ENCODE measurements at regions not wholly inside any gene's neighbourhood (a gene's known extent, or its start where the extent isn't known, plus 50 kb on each side); places are given as distances from the start of the nearest gene placed in this dataset.

GRCh38 chr10:128365156-128365725, 239.0 kb upstream of the MKI67 start:
- Histone ChIP-seq H3K4me2 (ENCODE audit: insufficient read depth, low read length) (no peak overlapping the region), H3K9ac (replicated peaks; ENCODE audit: extremely low read depth, insufficient read depth, low read length) (no peak overlapping the region), H3K79me2 (ENCODE audit: control insufficient read depth, insufficient read depth, low read length) (no peaks in the 10 kb centered on the region), H3K9me3 (replicated peaks; ENCODE audit: control insufficient read depth, insufficient read depth, low read length) (no peaks in the 10 kb centered on the region), H3K27me3 (ENCODE audit: control insufficient read depth in 2 of 2, insufficient read depth in 2 of 2, low read length in 2 of 2) (no peaks in the 10 kb centered on the region), H2AFZ (ENCODE audit: low read depth, low read length) (no peak overlapping the region), H3K36me3 (ENCODE audit: control insufficient read depth in 2 of 2, extremely low read depth in 1 of 2, insufficient read depth in 2 of 2, low read length in 2 of 2) (no peaks in the 10 kb centered on the region), H3K27ac (ENCODE audit: insufficient read depth, low read depth, low read length) (no peak overlapping the region), H3K9me1 (replicated peaks; ENCODE audit: control insufficient read depth, extremely low read depth, insufficient read depth, low read length) (no peaks in the 10 kb centered on the region), H4K20me1 (replicated peaks; ENCODE audit: control insufficient read depth, extremely low read depth, insufficient read depth, low read length) (no peaks in the 10 kb centered on the region), H3K4me1 (ENCODE audit: control insufficient read depth, extremely low read depth, insufficient read depth, low read length) (no peaks in the 10 kb centered on the region), H3K4me3 (replicated peaks in 1 of 3; ENCODE audit: insufficient read depth in 1 of 3, low read depth in 1 of 3, low read length in 3 of 3) (no peak overlapping the region)
- BruUV-seq (replicated peaks) = no TSS peak
- CTCF ChIA-PET = no interaction called here
- POLR2A ChIA-PET = no interaction called here
- FAIRE-seq (no peak), DNase-seq (ENCODE audit: low read depth, low spot score) (no peak)
- no peak for TF ChIP-seq POLR2A (IDR thresholded peaks at IDR 0.05; ENCODE audit: low read depth, low read length)
- TF ChIP-seq MYC (IDR thresholded peaks at IDR 0.05; ENCODE audit: low read depth, low read length) = no peak
- no peak for TF ChIP-seq EZH2 (IDR thresholded peaks at IDR 0.05; ENCODE audit: borderline replicate concordance, low read depth, low read length, severe bottlenecking)
- TF ChIP-seq GATA2 (IDR thresholded peaks at IDR 0.05; ENCODE audit: insufficient read depth, insufficient read length, low read depth, low read length) = no peak
- no peak for TF ChIP-seq FOS (IDR thresholded peaks at IDR 0.05; ENCODE audit: borderline replicate concordance, insufficient read depth, low read length)
- TF ChIP-seq CTCF (IDR thresholded peaks at IDR 0.05; ENCODE audit: extremely low read depth in 1 of 2, insufficient read depth in 1 of 2, low read depth in 1 of 2, low read length in 2 of 2) = no peak
- dilution Hi-C loops (cut with MboI; ENCODE audit: extremely low pct_ligation_motif_present, low sequenced_read_pairs) (no loop called here), intact Hi-C loops (cut with micrococcal nuclease) (no loop called here)

GRCh38 chr10:128367807-128368206, 241.6 kb upstream of the MKI67 start:
- ChIA-PET CTCF (no interaction called here), POLR2A (no interaction called here)
- dilution Hi-C loops (cut with MboI; ENCODE audit: extremely low pct_ligation_motif_present, low sequenced_read_pairs) = no loop called here
- Histone ChIP-seq H3K9ac (replicated peaks; ENCODE audit: extremely low read depth, insufficient read depth, low read length) (no peak overlapping the region), H3K9me3 (replicated peaks; ENCODE audit: control insufficient read depth, insufficient read depth, low read length) (no peaks in the 10 kb centered on the region), H3K79me2 (ENCODE audit: control insufficient read depth, insufficient read depth, low read length) (no peaks in the 10 kb centered on the region), H3K27ac (ENCODE audit: insufficient read depth, low read depth, low read length) (no peak overlapping the region), H4K20me1 (replicated peaks; ENCODE audit: control insufficient read depth, extremely low read depth, insufficient read depth, low read length) (no peaks in the 10 kb centered on the region), H3K9me1 (replicated peaks; ENCODE audit: control insufficient read depth, extremely low read depth, insufficient read depth, low read length) (no peaks in the 10 kb centered on the region), H3K27me3 (ENCODE audit: control insufficient read depth in 2 of 2, insufficient read depth in 2 of 2, low read length in 2 of 2) (no peaks in the 10 kb centered on the region), H3K4me1 (ENCODE audit: control insufficient read depth, extremely low read depth, insufficient read depth, low read length) (no peaks in the 10 kb centered on the region), H2AFZ (ENCODE audit: low read depth, low read length) (no peak overlapping the region), H3K4me3 (replicated peaks in 1 of 3; ENCODE audit: insufficient read depth in 1 of 3, low read depth in 1 of 3, low read length in 3 of 3) (no peak overlapping the region), H3K36me3 (ENCODE audit: control insufficient read depth in 2 of 2, extremely low read depth in 1 of 2, insufficient read depth in 2 of 2, low read length in 2 of 2) (no peaks in the 10 kb centered on the region), H3K4me2 (ENCODE audit: insufficient read depth, low read length) (no peak overlapping the region)
- DNase-seq (ENCODE audit: low read depth, low spot score) (no peak), FAIRE-seq (no peak)
- no TSS peak for BruUV-seq (replicated peaks)
- TF ChIP-seq POLR2A (IDR thresholded peaks at IDR 0.05; ENCODE audit: low read depth, low read length) = no peak
- TF ChIP-seq JUN (IDR thresholded peaks at IDR 0.05; ENCODE audit: borderline replicate concordance, insufficient read depth, insufficient read length, low read depth) = no peak
- no peak for TF ChIP-seq MYC (IDR thresholded peaks at IDR 0.05; ENCODE audit: low read depth, low read length)
- TF ChIP-seq MAX (IDR thresholded peaks at IDR 0.05; ENCODE audit: insufficient read depth, insufficient read length) = no peak
- TF ChIP-seq GATA2 (IDR thresholded peaks at IDR 0.05; ENCODE audit: insufficient read depth, insufficient read length, low read depth, low read length) = no peak
- TF ChIP-seq POLR2AphosphoS5 (IDR thresholded peaks at IDR 0.05; ENCODE audit: insufficient read depth, low read depth, low read length) = no peak
- TF ChIP-seq FOS (IDR thresholded peaks at IDR 0.05; ENCODE audit: borderline replicate concordance, insufficient read depth, low read length) = no peak
- no peak for TF ChIP-seq CTCF (IDR thresholded peaks at IDR 0.05; ENCODE audit: extremely low read depth in 1 of 2, insufficient read depth in 1 of 2, low read depth in 1 of 2, low read length in 2 of 2)
- TF ChIP-seq EZH2 (IDR thresholded peaks at IDR 0.05; ENCODE audit: borderline replicate concordance, low read depth, low read length, severe bottlenecking) = no peak
- intact Hi-C loops (cut with micrococcal nuclease) = loop anchor here (1.0 kb wide), 1 partner anchor 25 kb away; no protein-coding TSS in a partner anchor
